IMR-90 (cell line): ENCODE measurements at regions not wholly inside any gene's neighbourhood (a gene's known extent, or its start where the extent isn't known, plus 50 kb on each side); places are given as distances from the start of the nearest gene placed in this dataset.

ENCODE experiments used
- ATAC-seq: fragments of 200-7000 bp; cut with Tn5 transposase; 2 replicates; pipeline ENCODE4 v1.9.1; 2020; ENCODE audit warnings: low read depth, mild to moderate bottlenecking, moderate library complexity
- BruUV-seq: library from RNA; stranded (reverse); fragments of 400-500 nt; replicated peaks from 2 replicates; lab custom pipeline; 2021; lab: Mats Ljungman, UMichigan
- CTCF ChIA-PET: fragments of 300-600 bp; formaldehyde crosslinking; extraction: SDS; loops from one replicate; lab custom pipeline; 2021; ENCODE audit warnings: antibody characterized with exemption; lab: Yijun Ruan, JAX
- POLR2A ChIA-PET: fragments of 300-600 bp; sonication (Branson Sonifier 250); formaldehyde crosslinking; loops from one replicate; lab custom pipeline; 2022; ENCODE audit warnings: antibody characterized with exemption; ENCODE audit not compliant: unreplicated experiment; lab: Charles Lee
- DNase-seq: peaks from one replicate; pipeline ENCODE4 v3.0.0; 2013
- H2AFZ ChIP-seq: replicated peaks from 2 replicates; pipeline ENCODE3; 2013; ENCODE audit warnings: low read length, mild to moderate bottlenecking; ENCODE audit not compliant: poor library complexity
- H2AK5ac ChIP-seq: 2 replicates; pipeline ENCODE4 v1.6.1; 2013; ENCODE audit warnings: low read depth, low read length, inconsistent platforms
- H2AK9ac ChIP-seq: replicated peaks from 2 replicates; pipeline ENCODE3; 2013; ENCODE audit warnings: mild to moderate bottlenecking, low read depth, low read length, moderate library complexity; ENCODE audit not compliant: poor library complexity
- H2BK120ac ChIP-seq: 2 replicates; pipeline ENCODE4 v1.6.1; 2013; ENCODE audit warnings: low read depth, low read length, inconsistent platforms
- H2BK15ac ChIP-seq: 3 replicates; pipeline ENCODE4 v1.6.1; 2013; ENCODE audit warnings: low read depth, low read length, inconsistent platforms
- H2BK20ac ChIP-seq: 2 replicates; pipeline ENCODE4 v1.6.1; 2013; ENCODE audit warnings: low read depth, mild to moderate bottlenecking, inconsistent platforms, low read length, moderate library complexity
- H2BK5ac ChIP-seq: 2 replicates; pipeline ENCODE4 v1.6.1; 2013; ENCODE audit warnings: mild to moderate bottlenecking, low read depth, low read length, inconsistent platforms; ENCODE audit not compliant: poor library complexity, severe bottlenecking
- H3K14ac ChIP-seq: replicated peaks from 2 replicates; pipeline ENCODE4 v1.6.1; 2013; ENCODE audit warnings: low read depth, low read length, inconsistent platforms
- H3K18ac ChIP-seq: 2 replicates; pipeline ENCODE4 v1.6.1; 2013; ENCODE audit warnings: low read depth, low read length, control low read depth
- H3K23ac ChIP-seq: 2 replicates; pipeline ENCODE4 v1.6.1; 2013; ENCODE audit warnings: low read depth, low read length, inconsistent platforms
- H3K27ac ChIP-seq: 2 replicates; pipeline ENCODE4 v1.5.1; 2013; ENCODE audit warnings: mild to moderate bottlenecking, control low read depth, low read length; ENCODE audit not compliant: insufficient read depth
- H3K27me3 ChIP-seq: 2 replicates; pipeline ENCODE4 v1.6.1; 2013; ENCODE audit warnings: low read length; ENCODE audit not compliant: control insufficient read depth, insufficient read depth
- H3K36me3 ChIP-seq: 2 replicates; pipeline ENCODE4 v1.6.1; 2013; ENCODE audit warnings: low read length, mixed read lengths; ENCODE audit not compliant: control insufficient read depth, insufficient read depth
- H3K4ac ChIP-seq: 2 replicates; pipeline ENCODE4 v1.6.1; 2013; ENCODE audit warnings: low read depth, low read length, inconsistent platforms
- H3K4me1 ChIP-seq: 2 replicates; pipeline ENCODE4 v1.6.1; 2013; ENCODE audit warnings: low read length, mixed read lengths; ENCODE audit not compliant: control insufficient read depth, insufficient read depth
- H3K4me2 ChIP-seq: 2 replicates; pipeline ENCODE4 v1.6.1; 2013; ENCODE audit warnings: low read depth, mild to moderate bottlenecking, control low read depth, low read length, moderate library complexity
- H3K4me3 ChIP-seq: 2 replicates; pipeline ENCODE4 v1.5.1; 2013; ENCODE audit warnings: low read depth, mild to moderate bottlenecking, control low read depth, low read length, moderate library complexity; ENCODE audit not compliant: insufficient read depth
- H3K56ac ChIP-seq: 2 replicates; pipeline ENCODE4 v1.6.1; 2013; ENCODE audit warnings: low read length, inconsistent platforms; ENCODE audit not compliant: insufficient read depth; ENCODE audit errors: extremely low read depth
- H3K79me1 ChIP-seq, 2 experiments: 2 replicates each; pipeline ENCODE4 v1.6.1; 2013; ENCODE audit warnings: low read length in 2 of 2, inconsistent platforms in 1 of 2, low read depth in 1 of 2
- H3K9ac ChIP-seq: 2 replicates; pipeline ENCODE4 v1.6.1; 2013; ENCODE audit warnings: low read depth, low read length, control low read depth
- H3K9me1 ChIP-seq: 2 replicates; pipeline ENCODE4 v1.6.1; 2013; ENCODE audit warnings: low read length, inconsistent platforms; ENCODE audit not compliant: insufficient read depth
- H3K9me3 ChIP-seq: 2 replicates; pipeline ENCODE4 v1.6.1; 2013; ENCODE audit warnings: low read length; ENCODE audit not compliant: control insufficient read depth, insufficient read depth
- H4K20me1 ChIP-seq: 2 replicates; pipeline ENCODE4 v1.6.1; 2013; ENCODE audit warnings: low read length, inconsistent platforms; ENCODE audit not compliant: insufficient read depth
- H4K5ac ChIP-seq: 2 replicates; pipeline ENCODE4 v1.6.1; 2013; ENCODE audit warnings: mild to moderate bottlenecking, low read depth, low read length, control low read depth
- H4K8ac ChIP-seq, 2 experiments: 2 replicates each; pipeline ENCODE4 v1.6.1; 2013; ENCODE audit warnings: low read depth in 2 of 2, low read length in 2 of 2, control low read depth in 1 of 2, inconsistent platforms in 1 of 2
- H4K91ac ChIP-seq: 2 replicates; pipeline ENCODE4 v1.6.1; 2013; ENCODE audit warnings: low read depth, low read length, inconsistent platforms; ENCODE audit not compliant: insufficient read depth
- MAFK ChIP-seq: IDR thresholded peaks from 2 replicates; pipeline ENCODE4 v1.6.1; 2012; ENCODE audit warnings: low read depth, low read length, improper control_type of control experiment
- MAZ ChIP-seq: IDR thresholded peaks from 2 replicates; pipeline ENCODE4 v1.6.1; 2012; ENCODE audit warnings: low read depth, mild to moderate bottlenecking, low read length, improper control_type of control experiment, moderate library complexity, borderline replicate concordance
- MXI1 ChIP-seq: IDR thresholded peaks from 2 replicates; pipeline ENCODE4 v1.6.1; 2012; ENCODE audit warnings: low read depth, mild to moderate bottlenecking, low read length, moderate library complexity, borderline replicate concordance
- NFE2L2 ChIP-seq: fragments of 150-350 bp; IDR thresholded peaks from 2 replicates; pipeline ENCODE4 v1.6.1; 2016; ENCODE audit warnings: low read depth, mild to moderate bottlenecking, low read length
- RCOR1 ChIP-seq: IDR thresholded peaks from 2 replicates; pipeline ENCODE4 v1.6.1; 2012; ENCODE audit warnings: mild to moderate bottlenecking, low read length, improper control_type of control experiment; ENCODE audit not compliant: insufficient replicate concordance
- RFX5 ChIP-seq: IDR thresholded peaks from 2 replicates; pipeline ENCODE4 v1.8.0; 2012; ENCODE audit warnings: low read depth, mild to moderate bottlenecking, low read length, moderate library complexity
- WGBS, 2 experiments: methylation state at CpG; one replicate each; pipeline versions ENCODE4 v1.1.5 to v1.1.7; 2013; ENCODE audit warnings: missing lambda C conversion rate in 2 of 2; ENCODE audit not compliant: insufficient read length in 1 of 2; ENCODE audit errors: extremely low coverage in 2 of 2; 5-methylcytosine and 5-hydroxymethylcytosine counted together
- dilution Hi-C: fragments of 300-500 bp; cut with HindIII; formaldehyde crosslinking; loops from one replicate; pipeline ENCODE4 v1.14.3; 2018; ENCODE audit warnings: low sequenced_read_pairs; ENCODE audit not compliant: unreplicated experiment
- in situ Hi-C: fragments of 300-500 bp; cut with MboI; formaldehyde crosslinking; loops from 3 replicates; pipeline ENCODE4 v1.14.3; 2019; ENCODE audit warnings: low sequenced_read_pairs, inconsistent platforms, mixed read lengths
- intact Hi-C: fragments of 100-400 bp; cut with micrococcal nuclease; formaldehyde crosslinking; loops from 2 replicates; pipeline ENCODE4 v1.10.0; 2022
- TF ChIP-seq, protein P1 (sequence below): fragments of 150-350 bp; IDR thresholded peaks from 2 replicates; pipeline ENCODE4 v1.6.1; 2016; ENCODE audit warnings: low read depth, mild to moderate bottlenecking, low read length, moderate library complexity, borderline replicate concordance

DNA sequence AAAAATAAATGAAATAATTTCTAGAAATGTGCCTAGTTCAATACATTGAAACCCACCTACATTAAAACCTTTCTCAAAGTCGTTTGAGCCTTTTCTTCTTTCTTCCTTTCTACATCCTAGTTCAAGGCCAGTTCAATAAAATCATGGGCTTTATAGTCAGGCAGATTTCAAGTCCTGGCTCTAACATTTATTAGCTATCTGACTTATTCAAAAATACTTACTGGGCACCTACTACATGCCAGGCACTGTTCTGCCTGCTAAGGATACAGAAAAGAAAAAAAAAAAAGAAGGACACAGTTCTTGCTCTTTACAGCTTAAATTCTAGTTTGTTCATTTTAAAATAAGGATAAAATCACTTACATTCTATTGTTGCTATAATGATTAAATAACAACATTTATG is 134.2 kb upstream of the FGGY start:
- WGBS, 2 experiments = 33% methylated on average over 1 of the region's 1 CpG; no CpG with 5 or more reads in 1 of the 2 experiments
- in situ Hi-C loops = no loop called here
- no peak overlapping the region for H3K18ac ChIP-seq
- DNase-seq (no peak), ATAC-seq (no peak)
- CTCF ChIA-PET = interaction anchor here (1.0 to 1.2 kb wide), 2 partner anchors 10 to 18 kb away, joined by 5 to 6 read pairs; no protein-coding TSS in a partner anchor
- H4K20me1 ChIP-seq = no peaks in the 10 kb centered on the region
- no peak overlapping the region for H3K9ac ChIP-seq
- no peak overlapping the region for H2BK5ac ChIP-seq
- no peaks in the 10 kb centered on the region for H3K27me3 ChIP-seq
- no peak overlapping the region for H4K8ac ChIP-seq
- H3K79me1 ChIP-seq = no peaks in the 10 kb centered on the region
- H4K5ac ChIP-seq = no peak overlapping the region
- H3K4ac ChIP-seq = no peak overlapping the region
- H3K4me2 ChIP-seq = no peak overlapping the region
- intact Hi-C loops = no loop called here
- H3K4me1 ChIP-seq = no peaks in the 10 kb centered on the region
- TF ChIP-seq, protein P1, sequence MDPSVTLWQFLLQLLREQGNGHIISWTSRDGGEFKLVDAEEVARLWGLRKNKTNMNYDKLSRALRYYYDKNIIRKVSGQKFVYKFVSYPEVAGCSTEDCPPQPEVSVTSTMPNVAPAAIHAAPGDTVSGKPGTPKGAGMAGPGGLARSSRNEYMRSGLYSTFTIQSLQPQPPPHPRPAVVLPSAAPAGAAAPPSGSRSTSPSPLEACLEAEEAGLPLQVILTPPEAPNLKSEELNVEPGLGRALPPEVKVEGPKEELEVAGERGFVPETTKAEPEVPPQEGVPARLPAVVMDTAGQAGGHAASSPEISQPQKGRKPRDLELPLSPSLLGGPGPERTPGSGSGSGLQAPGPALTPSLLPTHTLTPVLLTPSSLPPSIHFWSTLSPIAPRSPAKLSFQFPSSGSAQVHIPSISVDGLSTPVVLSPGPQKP = no peak
- TF ChIP-seq MAFK = no peak
- TF ChIP-seq RFX5 = no peak
- TF ChIP-seq MAZ = no peak
- TF ChIP-seq RCOR1 = no peak
- no peak for TF ChIP-seq MXI1
- no peak for TF ChIP-seq NFE2L2
- H3K9me3 ChIP-seq = no peaks in the 10 kb centered on the region
- H2BK120ac ChIP-seq = no peak overlapping the region
- H2BK20ac ChIP-seq = no peak overlapping the region
- POLR2A ChIA-PET = no interaction called here
- no peak overlapping the region for H3K56ac ChIP-seq
- no peaks in the 10 kb centered on the region for H3K9me1 ChIP-seq
- H2AFZ ChIP-seq = no peak overlapping the region
- H3K27ac ChIP-seq = no peak overlapping the region
- H2AK5ac ChIP-seq = no peak overlapping the region
- dilution Hi-C loops = no loop called here
- H3K23ac ChIP-seq = no peak overlapping the region
- H4K91ac ChIP-seq = no peak overlapping the region
- H3K36me3 ChIP-seq = no peaks in the 10 kb centered on the region
- no peak overlapping the region for H3K14ac ChIP-seq
- BruUV-seq = no TSS peak
- H2AK9ac ChIP-seq = no peak overlapping the region
- H2BK15ac ChIP-seq = no peak overlapping the region
- no peak overlapping the region for H3K4me3 ChIP-seq
